ENCODE measurements at regions not wholly inside any gene's neighbourhood (a gene's known extent, or its start where the extent isn't known, plus 50 kb on each side); places are given as distances from the start of the nearest gene placed in this dataset.

DNA sequence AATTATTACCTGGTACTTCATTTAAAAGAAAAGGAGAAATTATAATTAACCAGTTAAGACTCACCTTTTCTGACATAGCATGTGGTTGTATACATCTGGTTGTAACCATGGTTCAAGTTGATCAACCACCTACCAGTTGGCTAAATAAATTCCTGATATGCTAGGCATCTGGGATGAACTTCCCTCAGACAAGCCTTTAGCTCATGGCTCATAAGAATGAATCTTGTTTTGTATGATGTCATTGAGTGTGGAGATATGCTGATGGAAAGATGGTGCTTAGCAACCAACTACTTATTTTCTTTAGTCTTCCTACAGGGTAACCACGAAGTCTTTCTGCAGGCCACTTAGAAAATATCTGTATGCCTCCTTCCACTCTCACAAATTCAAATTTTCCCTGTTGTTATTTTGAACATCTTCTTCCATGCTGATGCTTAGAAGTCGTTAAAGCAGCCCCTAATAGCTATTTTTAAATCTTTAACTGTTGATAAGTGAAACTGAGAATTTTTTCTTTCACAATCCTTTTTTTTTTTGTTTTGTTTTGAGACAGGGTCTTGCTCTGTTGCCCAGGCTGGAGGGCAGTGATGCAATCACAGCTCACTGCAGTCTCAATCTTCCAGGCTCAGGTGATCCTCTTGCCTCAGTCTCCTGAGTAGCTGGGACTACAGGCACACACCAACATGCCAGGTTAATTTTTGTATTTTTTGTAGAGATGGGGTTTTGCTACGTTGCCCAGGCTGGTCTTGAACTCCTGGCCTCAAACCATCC, 51.9 kb upstream of the PTHLH start:
- no peak for TF ChIP-seq CTCF (IDR thresholded peaks at IDR 0.05)
- no peak for TF ChIP-seq POLR2A (IDR thresholded peaks at IDR 0.05)
- no peak for TF ChIP-seq POLR2AphosphoS5 (IDR thresholded peaks at IDR 0.05)

All from upper lobe of left lung (tissue), 4 donors.